IgD-negative memory B cell (primary cell): ENCODE measurements at regions not wholly inside any gene's neighbourhood (a gene's known extent, or its start where the extent isn't known, plus 50 kb on each side); places are given as distances from the start of the nearest gene placed in this dataset.

Source experiments
- H3K27ac Mint-ChIP-seq, 3 donors: one replicate each; pipeline ENCODE4 v1.8.0; 2020 to 2022; ENCODE audit warnings: mild to moderate bottlenecking in 3 of 3, mixed read lengths in 3 of 3, moderate library complexity in 1 of 3
- H3K27me3 Mint-ChIP-seq: one replicate; pipeline ENCODE4 v1.8.0; 2021; ENCODE audit warnings: mixed read lengths
- H3K36me3 Mint-ChIP-seq: one replicate; pipeline ENCODE4 v1.8.0; 2020; ENCODE audit warnings: mild to moderate bottlenecking, mixed read lengths
- H3K4me1 Mint-ChIP-seq, 3 donors: one replicate each; pipeline ENCODE4 v1.8.0; 2020 to 2022; ENCODE audit warnings: mixed read lengths in 3 of 3, mild to moderate bottlenecking in 1 of 3
- H3K4me3 Mint-ChIP-seq, 4 donors: one replicate each; pipeline ENCODE4 v1.8.0; 2020 to 2022; ENCODE audit warnings: mild to moderate bottlenecking in 4 of 4, mixed read lengths in 4 of 4, moderate library complexity in 3 of 4
- H3K9me3 Mint-ChIP-seq, 3 donors: one replicate each; pipeline ENCODE4 v1.8.0; 2020 to 2021; ENCODE audit warnings: mixed read lengths in 3 of 3, mild to moderate bottlenecking in 1 of 3

- Mint-ChIP-seq H3K9me3 (no peaks in the 10 kb centered on the region), H3K27me3 (no peaks in the 10 kb centered on the region), H3K36me3 (no peaks in the 10 kb centered on the region), H3K4me3 (no peak overlapping the region), H3K4me1 (no peaks in the 10 kb centered on the region), H3K27ac (no peak overlapping the region)
Measured at GRCh38 chr15:95793231-95793630, 537.3 kb upstream of the NR2F2 start.

DNA sequence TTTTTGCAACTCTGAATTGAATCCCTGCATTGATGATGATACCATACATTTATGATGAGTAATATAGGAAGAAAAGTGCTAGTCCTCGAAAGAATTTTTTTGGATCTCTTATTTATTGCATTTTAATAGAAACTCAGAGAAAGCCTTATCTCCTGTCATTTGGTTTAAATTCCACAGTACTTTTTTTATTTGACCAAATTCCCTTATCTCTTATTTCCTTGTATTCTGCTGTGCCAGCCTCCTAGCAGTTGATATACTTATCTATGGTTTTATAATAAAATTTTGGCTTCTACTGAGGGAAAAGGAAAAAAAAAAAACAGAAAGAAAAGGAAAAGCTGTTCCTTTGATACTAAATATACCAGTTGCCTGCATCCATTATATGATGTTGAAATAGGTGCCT, 535.1 kb upstream of the NR2F2 start:
- H3K36me3 Mint-ChIP-seq, result no peaks in the 10 kb centered on the region
- H3K4me3 Mint-ChIP-seq, result no peak overlapping the region

DNA sequence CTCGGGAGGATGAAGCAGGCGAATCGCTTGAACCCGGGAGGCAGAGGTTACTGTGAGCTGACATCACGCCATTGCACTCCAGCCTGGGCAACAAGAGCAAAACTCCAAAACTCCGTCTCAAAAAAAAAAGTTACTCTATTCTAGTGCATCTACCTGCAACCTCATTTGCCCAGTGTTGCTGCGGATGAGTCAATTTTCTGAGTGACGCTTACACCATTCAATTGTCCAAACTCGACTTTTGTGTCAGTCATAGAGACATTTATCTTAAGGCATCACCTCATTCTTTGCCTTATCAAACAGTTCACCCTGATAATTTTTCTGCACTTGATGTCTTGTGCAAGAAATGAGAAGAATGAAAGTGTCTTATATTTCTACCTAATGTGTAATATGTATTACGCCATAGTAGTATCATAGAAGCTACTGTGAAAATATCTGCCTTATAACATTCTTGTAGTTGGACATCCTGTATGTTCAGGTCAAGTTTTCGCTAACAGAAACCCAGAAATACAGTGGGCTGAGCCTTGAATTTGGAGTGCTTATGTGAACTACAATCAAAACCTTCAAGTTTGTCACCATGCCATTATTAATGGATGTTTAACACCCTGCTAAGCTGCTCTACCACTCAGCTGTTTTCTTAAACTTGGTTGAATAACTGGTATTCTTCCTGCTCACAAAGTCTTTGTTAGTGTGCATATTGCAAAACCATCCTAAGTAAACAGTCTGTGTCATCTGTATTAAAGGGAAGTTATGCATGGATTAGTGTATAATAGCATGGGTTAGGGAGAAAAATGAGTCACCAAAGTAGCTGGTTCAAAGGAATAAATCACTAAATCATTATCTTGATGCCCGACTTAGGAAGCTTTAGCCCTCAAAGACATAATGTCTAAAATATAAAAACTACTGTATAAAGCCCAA, 531.0 kb upstream of the NR2F2 start:
- Mint-ChIP-seq H3K36me3 (no peaks in the 10 kb centered on the region), H3K27me3 (no peaks in the 10 kb centered on the region), H3K27ac (no peak overlapping the region), H3K9me3 (peaks cover 0 to 3% (median 1%) of the 10 kb centered on the region in 3 donors), H3K4me3 (no peak overlapping the region), H3K4me1 (peaks cover 0 to 2% (median 0%) of the 10 kb centered on the region in 3 donors)

More for the DNA sequence above, 535.1 kb upstream of the NR2F2 start:
- Mint-ChIP-seq H3K27me3 (no peaks in the 10 kb centered on the region), H3K27ac (no peak overlapping the region), H3K9me3 (no peaks in the 10 kb centered on the region), H3K4me1 (no peaks in the 10 kb centered on the region)

DNA sequence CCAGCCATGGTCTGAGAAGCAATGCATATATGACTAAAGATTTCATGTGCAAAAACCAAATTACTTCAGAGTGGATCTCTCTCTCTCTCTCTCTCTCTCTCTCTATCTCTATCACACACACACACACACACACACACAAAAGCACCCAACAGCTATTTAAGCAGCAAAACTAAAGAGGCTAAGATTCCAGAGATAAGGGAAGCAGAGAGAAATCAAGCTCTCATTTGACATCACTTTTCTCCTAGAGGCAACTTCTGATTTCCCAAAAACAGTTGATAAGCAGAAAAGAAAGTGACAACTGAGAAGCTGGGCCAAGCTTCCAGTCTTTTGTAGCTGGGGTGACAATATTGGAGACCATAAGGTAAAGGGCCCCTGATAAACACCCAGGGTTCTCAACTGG, 526.0 kb upstream of the NR2F2 start:
- Mint-ChIP-seq H3K27me3 (no peaks in the 10 kb centered on the region), H3K4me3 (no peak overlapping the region), H3K4me1 (peaks cover 0 to 2% (median 0%) of the 10 kb centered on the region in 3 donors), H3K36me3 (no peaks in the 10 kb centered on the region), H3K9me3 (peaks cover 3 to 7% (median 4%) of the 10 kb centered on the region in 3 donors), H3K27ac (no peak overlapping the region)

DNA sequence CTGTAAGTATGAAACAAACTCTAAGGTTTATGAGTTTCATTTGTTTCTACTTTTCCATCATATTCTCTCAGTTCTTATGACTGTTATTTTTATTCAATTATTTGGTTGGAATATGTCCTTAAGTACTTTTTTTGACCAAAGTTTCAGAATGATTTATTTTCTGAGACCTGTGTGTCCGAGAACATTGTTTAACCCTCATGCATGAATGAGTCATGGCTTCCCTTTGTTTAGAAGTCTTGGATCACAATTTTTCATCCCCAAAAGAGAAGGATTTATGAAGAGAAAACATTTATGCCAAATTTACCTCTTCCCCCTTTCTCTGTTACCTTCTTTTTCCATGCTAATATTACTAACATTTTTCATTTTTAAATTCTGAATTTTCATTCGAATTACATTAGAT, 518.0 kb upstream of the NR2F2 start:
- no peak overlapping the region for H3K27ac Mint-ChIP-seq
- H3K4me3 Mint-ChIP-seq, result no peak overlapping the region
- no peaks in the 10 kb centered on the region for H3K27me3 Mint-ChIP-seq
- no peaks in the 10 kb centered on the region for H3K4me1 Mint-ChIP-seq
- peaks cover 0 to 7% (median 2%) of the 10 kb centered on the region in 3 donors for H3K9me3 Mint-ChIP-seq
- H3K36me3 Mint-ChIP-seq, result no peaks in the 10 kb centered on the region

DNA sequence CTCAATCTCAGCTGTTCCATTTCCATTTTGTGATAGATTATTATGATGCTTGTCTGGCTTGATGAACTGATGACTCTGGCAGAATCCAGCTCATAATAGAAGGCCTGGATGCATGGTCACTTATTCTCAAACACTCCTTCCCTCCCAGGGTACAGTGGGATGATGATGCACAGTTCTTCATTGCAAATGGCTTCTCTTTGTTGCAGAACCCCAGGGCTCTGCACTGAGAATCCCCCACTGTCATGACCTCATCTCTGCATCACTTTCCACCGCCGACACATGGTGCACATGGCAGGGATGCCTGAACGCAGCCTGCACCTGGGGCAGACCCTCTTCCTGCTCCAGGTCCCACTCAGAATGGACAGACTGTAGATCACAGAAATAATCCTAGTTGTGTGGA, 515.6 kb upstream of the NR2F2 start:
- Mint-ChIP-seq H3K4me1 (no peaks in the 10 kb centered on the region), H3K27ac (no peak overlapping the region), H3K36me3 (no peaks in the 10 kb centered on the region), H3K9me3 (peaks cover 0 to 7% (median 5%) of the 10 kb centered on the region in 3 donors), H3K27me3 (no peaks in the 10 kb centered on the region), H3K4me3 (no peak overlapping the region)

GRCh38 chr15:95816591-95816990, 513.9 kb upstream of the NR2F2 start:
- Mint-ChIP-seq H3K9me3 (peaks cover 0 to 7% (median 5%) of the 10 kb centered on the region in 3 donors), H3K4me3 (no peak overlapping the region), H3K27me3 (no peaks in the 10 kb centered on the region), H3K4me1 (no peaks in the 10 kb centered on the region), H3K36me3 (no peaks in the 10 kb centered on the region), H3K27ac (no peak overlapping the region)

- Mint-ChIP-seq H3K27ac (peak overlapping the region in 1 of 3 donors; percentile 93), H3K4me3 (no peak overlapping the region), H3K36me3 (no peaks in the 10 kb centered on the region), H3K4me1 (no peaks in the 10 kb centered on the region), H3K9me3 (no peaks in the 10 kb centered on the region), H3K27me3 (no peaks in the 10 kb centered on the region)
Measured at GRCh38 chr15:95822961-95823360, 507.5 kb upstream of the NR2F2 start.

GRCh38 chr15:95825208-95825607, 505.3 kb upstream of the NR2F2 start:
- Mint-ChIP-seq H3K4me3 (no peak overlapping the region), H3K36me3 (no peaks in the 10 kb centered on the region), H3K27me3 (no peaks in the 10 kb centered on the region), H3K4me1 (no peaks in the 10 kb centered on the region), H3K9me3 (peaks cover 0 to under 1% (median 0%) of the 10 kb centered on the region in 3 donors), H3K27ac (peak overlapping the region in 1 of 3 donors; percentile 43)

DNA sequence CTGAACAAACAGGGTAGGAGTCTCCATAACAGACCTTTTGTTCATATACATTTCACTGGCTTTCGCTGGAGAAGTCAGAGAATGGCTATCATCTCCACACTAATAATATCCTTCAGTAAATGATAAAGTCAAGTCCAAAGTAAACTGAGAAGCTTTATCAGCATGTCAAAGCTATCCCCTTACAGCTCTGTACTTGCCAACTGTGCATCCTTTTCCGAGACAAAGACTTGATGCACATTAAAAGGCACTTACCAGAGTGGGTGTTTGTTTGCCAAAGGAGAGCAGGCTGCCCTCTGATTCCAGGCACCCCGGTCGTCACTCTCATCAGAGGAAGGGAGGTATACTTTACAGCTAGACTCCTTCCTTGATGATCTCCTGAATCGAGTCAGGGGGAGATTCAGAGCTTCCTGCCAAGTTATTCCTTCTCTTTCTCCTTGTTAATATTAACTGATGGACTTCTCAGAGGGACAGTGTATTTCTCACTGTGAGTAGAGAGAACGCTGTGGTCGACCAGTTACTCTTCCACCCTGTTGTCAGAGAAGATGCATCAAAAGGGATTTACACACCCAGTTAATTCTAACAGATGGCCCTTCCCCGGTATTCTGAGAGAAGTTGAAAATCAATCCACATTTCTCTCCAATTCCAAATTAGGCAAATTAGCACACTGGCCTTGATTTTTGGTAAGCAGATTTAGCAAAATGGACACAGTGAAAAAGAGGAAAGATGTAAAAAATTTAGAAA, 504.7 kb upstream of the NR2F2 start:
- no peak overlapping the region for H3K4me3 Mint-ChIP-seq
- no peaks in the 10 kb centered on the region for H3K36me3 Mint-ChIP-seq
- H3K4me1 Mint-ChIP-seq, result no peaks in the 10 kb centered on the region
- H3K9me3 Mint-ChIP-seq, result peaks cover 0 to 4% (median 0%) of the 10 kb centered on the region in 3 donors
- H3K27me3 Mint-ChIP-seq, result no peaks in the 10 kb centered on the region
- H3K27ac Mint-ChIP-seq, result no peak overlapping the region

GRCh38 chr15:95826412-95827195, 503.9 kb upstream of the NR2F2 start:
- no peak overlapping the region for H3K4me3 Mint-ChIP-seq

GRCh38 chr15:95829062-95829461, 501.4 kb upstream of the NR2F2 start:
- Mint-ChIP-seq H3K36me3 (no peaks in the 10 kb centered on the region), H3K4me3 (no peak overlapping the region), H3K27me3 (no peaks in the 10 kb centered on the region), H3K9me3 (peaks cover under 1 to 4% (median 3%) of the 10 kb centered on the region in 3 donors), H3K27ac (no peak overlapping the region), H3K4me1 (no peaks in the 10 kb centered on the region)

More at GRCh38 chr15:95826412-95827195, 503.9 kb upstream of the NR2F2 start:
- Mint-ChIP-seq H3K27ac (no peak overlapping the region), H3K27me3 (no peaks in the 10 kb centered on the region), H3K9me3 (peaks cover 0 to 4% (median 0%) of the 10 kb centered on the region in 3 donors), H3K4me1 (no peaks in the 10 kb centered on the region), H3K36me3 (no peaks in the 10 kb centered on the region)

DNA sequence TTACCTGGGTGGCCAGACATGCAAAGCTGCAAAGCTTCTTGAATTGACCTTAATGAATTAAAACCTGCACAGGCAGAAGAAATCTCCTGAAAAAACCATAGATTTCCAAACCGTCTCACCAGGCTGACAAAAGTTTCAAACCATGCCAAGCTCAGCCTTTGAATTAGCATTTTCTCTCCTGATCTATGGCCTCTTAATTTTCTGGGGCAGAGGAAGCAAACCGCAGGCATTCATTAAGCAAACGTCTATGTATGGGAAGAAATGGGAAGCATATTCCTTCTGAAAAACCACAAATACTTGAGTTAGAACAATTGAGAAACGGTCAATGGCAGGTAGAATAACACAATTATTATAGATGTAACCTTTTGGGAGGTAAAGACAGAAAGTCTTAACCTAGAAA, 500.2 kb upstream of the NR2F2 start:
- Mint-ChIP-seq H3K27me3 (no peaks in the 10 kb centered on the region), H3K36me3 (no peaks in the 10 kb centered on the region), H3K27ac (no peak overlapping the region), H3K4me1 (no peaks in the 10 kb centered on the region), H3K9me3 (peaks cover 2 to 4% (median 3%) of the 10 kb centered on the region in 3 donors), H3K4me3 (no peak overlapping the region)

GRCh38 chr15:95832668-95833067, 497.8 kb upstream of the NR2F2 start:
- peaks cover 2 to 4% (median 3%) of the 10 kb centered on the region in 3 donors for H3K9me3 Mint-ChIP-seq
- H3K4me3 Mint-ChIP-seq, result no peak overlapping the region
- H3K27me3 Mint-ChIP-seq, result no peaks in the 10 kb centered on the region
- no peaks in the 10 kb centered on the region for H3K36me3 Mint-ChIP-seq
- no peaks in the 10 kb centered on the region for H3K4me1 Mint-ChIP-seq
- no peak overlapping the region for H3K27ac Mint-ChIP-seq
